IPS-15b (cell line): ENCODE measurements at regions not wholly inside any gene's neighbourhood (a gene's known extent, or its start where the extent isn't known, plus 50 kb on each side); places are given as distances from the start of the nearest gene placed in this dataset.

ENCODE experiments used
- H3K27me3 ChIP-seq: one replicate; pipeline ENCODE4 v1.6.1; 2013; ENCODE audit warnings: low read length; ENCODE audit not compliant: control insufficient read depth, insufficient read depth
- H3K36me3 ChIP-seq: one replicate; pipeline ENCODE4 v1.6.1; 2013; ENCODE audit warnings: low read length; ENCODE audit not compliant: control insufficient read depth, insufficient read depth
- H3K4me1 ChIP-seq: one replicate; pipeline ENCODE4 v1.6.1; 2013; ENCODE audit warnings: mild to moderate bottlenecking, low read length; ENCODE audit not compliant: control insufficient read depth, insufficient read depth
- H3K4me3 ChIP-seq: one replicate; pipeline ENCODE4 v1.5.1; 2013; ENCODE audit warnings: low read depth, low read length
- H3K9ac ChIP-seq: one replicate; pipeline ENCODE4 v1.6.1; 2013; ENCODE audit warnings: low read depth, mild to moderate bottlenecking, low read length
- H3K9me3 ChIP-seq: one replicate; pipeline ENCODE4 v1.6.1; 2013; ENCODE audit warnings: mild to moderate bottlenecking, low read length; ENCODE audit not compliant: control insufficient read depth, insufficient read depth

DNA sequence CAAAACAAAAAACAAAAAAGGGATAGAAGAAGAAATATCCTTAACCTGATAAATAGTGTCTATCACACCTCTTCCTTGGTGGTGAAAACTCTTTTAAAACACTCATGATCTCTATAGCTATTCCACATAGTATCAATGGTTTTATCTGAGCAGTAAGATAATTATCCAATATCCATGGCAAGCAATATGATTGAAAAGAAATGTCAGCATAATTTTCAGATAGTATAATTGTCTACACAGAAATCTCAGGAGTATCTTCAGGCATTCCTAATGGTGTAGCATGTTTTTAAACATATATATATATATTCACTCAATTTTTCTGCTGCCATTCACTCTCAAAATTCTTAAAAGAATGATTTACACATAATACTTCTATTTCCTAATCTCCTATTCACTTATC lies 938.0 kb upstream of the SLC35B3 start:
- no peaks in the 10 kb centered on the region for H3K9me3 ChIP-seq
- H3K9ac ChIP-seq = no peak overlapping the region
- H3K4me3 ChIP-seq = no peak overlapping the region
- H3K4me1 ChIP-seq = no peaks in the 10 kb centered on the region
- no peaks in the 10 kb centered on the region for H3K36me3 ChIP-seq
- no peaks in the 10 kb centered on the region for H3K27me3 ChIP-seq

DNA sequence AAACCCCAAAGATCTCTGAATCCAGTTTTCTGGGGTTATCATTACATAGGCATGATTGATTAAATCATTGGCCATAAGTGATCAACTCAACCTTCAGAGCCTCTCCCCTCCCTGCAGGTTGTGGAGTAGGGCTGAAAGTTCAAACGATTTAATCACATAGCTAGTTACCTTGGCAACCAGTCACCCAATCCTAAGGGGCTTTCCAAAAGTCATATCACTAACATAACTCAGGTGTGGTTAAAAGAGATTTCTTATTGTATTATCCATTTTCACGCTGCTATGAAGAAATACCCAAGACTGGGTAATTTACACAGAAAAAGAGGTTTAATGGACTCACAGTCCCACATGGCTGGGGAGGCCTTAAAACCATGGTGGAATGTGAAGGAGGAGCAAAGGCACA lies 935.1 kb upstream of the SLC35B3 start:
- Histone ChIP-seq H3K4me1 (no peaks in the 10 kb centered on the region), H3K4me3 (no peak overlapping the region), H3K36me3 (no peaks in the 10 kb centered on the region), H3K9me3 (no peaks in the 10 kb centered on the region), H3K9ac (no peak overlapping the region), H3K27me3 (no peaks in the 10 kb centered on the region)

DNA sequence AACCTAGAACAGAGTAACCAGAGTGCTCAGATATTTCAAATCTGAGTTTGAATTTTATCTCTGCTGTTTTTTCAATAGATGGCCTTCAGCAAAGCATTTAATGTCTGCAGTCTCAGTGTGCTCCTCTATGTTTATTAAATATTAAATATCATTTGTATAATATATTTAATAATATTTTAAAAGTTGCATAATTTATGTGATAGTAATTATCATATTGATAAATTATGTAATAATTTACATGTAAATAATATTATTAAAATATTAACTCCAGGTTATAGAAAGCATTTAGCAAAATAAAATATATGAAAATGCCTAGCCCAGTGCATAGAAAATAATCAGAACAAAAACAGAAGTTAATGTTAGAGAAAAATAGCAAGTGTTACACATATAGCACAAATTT lies 930.0 kb upstream of the SLC35B3 start:
- no peaks in the 10 kb centered on the region for H3K36me3 ChIP-seq
- no peaks in the 10 kb centered on the region for H3K27me3 ChIP-seq
- H3K9me3 ChIP-seq = no peaks in the 10 kb centered on the region
- H3K4me1 ChIP-seq = no peaks in the 10 kb centered on the region
- no peak overlapping the region for H3K4me3 ChIP-seq
- H3K9ac ChIP-seq = no peak overlapping the region

GRCh38 chr6:9361749-9362148 lies 926.4 kb upstream of the SLC35B3 start:
- no peaks in the 10 kb centered on the region for H3K9me3 ChIP-seq

GRCh38 chr6:9360881-9361280 lies 925.5 kb upstream of the SLC35B3 start:
- H3K9me3 ChIP-seq = no peaks in the 10 kb centered on the region
- no peak overlapping the region for H3K4me3 ChIP-seq
- no peaks in the 10 kb centered on the region for H3K27me3 ChIP-seq
- no peaks in the 10 kb centered on the region for H3K4me1 ChIP-seq
- no peaks in the 10 kb centered on the region for H3K36me3 ChIP-seq
- no peak overlapping the region for H3K9ac ChIP-seq

More at GRCh38 chr6:9361749-9362148, 926.4 kb upstream of the SLC35B3 start:
- H3K4me1 ChIP-seq = no peaks in the 10 kb centered on the region
- no peak overlapping the region for H3K9ac ChIP-seq
- no peak overlapping the region for H3K4me3 ChIP-seq
- H3K27me3 ChIP-seq = no peaks in the 10 kb centered on the region
- H3K36me3 ChIP-seq = no peaks in the 10 kb centered on the region

GRCh38 chr6:9347608-9348007 lies 912.3 kb upstream of the SLC35B3 start:
- Histone ChIP-seq H3K4me1 (peaks cover 3% of the 10 kb centered on the region), H3K36me3 (no peaks in the 10 kb centered on the region), H3K9me3 (no peaks in the 10 kb centered on the region), H3K4me3 (no peak overlapping the region), H3K9ac (no peak overlapping the region), H3K27me3 (no peaks in the 10 kb centered on the region)

- H3K4me1 ChIP-seq = peaks cover 3% of the 10 kb centered on the region
- H3K27me3 ChIP-seq = no peaks in the 10 kb centered on the region
- H3K36me3 ChIP-seq = no peaks in the 10 kb centered on the region
- no peak overlapping the region for H3K4me3 ChIP-seq
- no peaks in the 10 kb centered on the region for H3K9me3 ChIP-seq
- H3K9ac ChIP-seq = no peak overlapping the region
Observed at GRCh38 chr6:9346923-9347322, 911.6 kb upstream of the SLC35B3 start.

DNA sequence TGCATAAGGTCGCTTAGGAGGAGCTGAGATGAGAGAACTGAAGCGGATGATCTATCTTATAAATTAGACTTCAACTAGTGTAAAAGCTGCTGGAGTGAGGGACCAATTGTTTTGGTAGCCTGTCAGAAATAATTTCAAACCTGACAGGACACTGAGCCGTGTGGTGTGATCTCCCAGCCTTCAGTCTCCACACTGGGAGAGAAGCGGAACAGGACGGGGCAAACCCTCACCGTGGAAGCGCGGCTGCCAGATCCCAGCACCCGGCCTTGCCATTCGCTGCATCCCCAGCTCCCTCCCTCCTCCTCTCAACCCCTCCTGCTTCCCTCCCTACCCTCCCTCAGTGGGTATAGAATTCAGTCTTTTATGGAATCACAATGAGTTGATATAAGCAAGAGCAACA lies 900.1 kb upstream of the SLC35B3 start:
- no peak overlapping the region for H3K4me3 ChIP-seq
- no peaks in the 10 kb centered on the region for H3K4me1 ChIP-seq
- no peaks in the 10 kb centered on the region for H3K36me3 ChIP-seq
- H3K9me3 ChIP-seq = no peaks in the 10 kb centered on the region
- H3K9ac ChIP-seq = no peak overlapping the region
- H3K27me3 ChIP-seq = no peaks in the 10 kb centered on the region

- H3K36me3 ChIP-seq = no peaks in the 10 kb centered on the region
- no peak overlapping the region for H3K4me3 ChIP-seq
- no peaks in the 10 kb centered on the region for H3K27me3 ChIP-seq
- H3K9ac ChIP-seq = no peak overlapping the region
- H3K4me1 ChIP-seq = no peaks in the 10 kb centered on the region
- no peaks in the 10 kb centered on the region for H3K9me3 ChIP-seq
Observed at GRCh38 chr6:9334979-9335378, 899.6 kb upstream of the SLC35B3 start.

GRCh38 chr6:9332241-9332780 lies 897.0 kb upstream of the SLC35B3 start:
- no peak overlapping the region for H3K9ac ChIP-seq
- H3K27me3 ChIP-seq = no peaks in the 10 kb centered on the region
- no peaks in the 10 kb centered on the region for H3K9me3 ChIP-seq
- H3K4me1 ChIP-seq = no peaks in the 10 kb centered on the region
- H3K36me3 ChIP-seq = no peaks in the 10 kb centered on the region
- H3K4me3 ChIP-seq = no peak overlapping the region

- H3K36me3 ChIP-seq = no peaks in the 10 kb centered on the region
- H3K27me3 ChIP-seq = no peaks in the 10 kb centered on the region
- H3K9me3 ChIP-seq = no peaks in the 10 kb centered on the region
- H3K9ac ChIP-seq = no peak overlapping the region
- H3K4me3 ChIP-seq = no peak overlapping the region
- H3K4me1 ChIP-seq = no peaks in the 10 kb centered on the region
Observed at GRCh38 chr6:9316831-9317230, 881.5 kb upstream of the SLC35B3 start.

DNA sequence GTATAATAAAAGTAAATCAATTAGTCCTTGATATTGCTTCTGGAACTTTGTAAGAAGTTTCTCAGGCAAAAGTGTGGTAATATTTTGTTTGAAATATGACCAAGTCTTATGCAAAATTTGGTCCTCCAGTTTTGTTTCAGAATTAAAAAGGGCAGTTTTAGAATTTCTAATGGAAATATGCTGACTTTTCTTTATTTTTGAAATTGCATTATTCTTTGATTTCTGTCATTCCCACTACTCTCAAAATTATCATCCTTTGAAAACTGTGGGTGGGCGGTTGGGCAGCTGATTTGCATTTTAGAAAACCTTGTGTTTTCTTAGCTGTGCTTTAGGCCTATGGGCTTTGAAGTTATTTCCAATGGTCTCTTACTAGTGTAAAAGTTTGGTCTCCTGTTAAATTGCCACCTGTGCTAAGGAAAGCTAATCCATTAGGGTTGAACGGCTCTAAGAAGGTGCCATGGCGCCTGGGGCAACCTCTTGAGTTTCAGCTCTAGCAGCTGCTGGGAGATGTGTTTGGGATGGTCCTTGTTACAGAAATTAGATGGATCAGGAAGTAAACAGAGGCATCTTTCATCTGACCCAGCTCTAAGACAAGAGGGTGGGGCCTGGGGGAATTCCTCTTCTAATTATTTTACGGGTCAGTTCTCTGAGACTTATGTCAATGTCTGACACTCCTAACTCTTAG lies 880.8 kb upstream of the SLC35B3 start:
- Histone ChIP-seq H3K9ac (no peak overlapping the region), H3K9me3 (no peaks in the 10 kb centered on the region), H3K36me3 (no peaks in the 10 kb centered on the region), H3K27me3 (no peaks in the 10 kb centered on the region), H3K4me1 (no peaks in the 10 kb centered on the region), H3K4me3 (no peak overlapping the region)
